ENCODE measurements at regions not wholly inside any gene's neighbourhood (a gene's known extent, or its start where the extent isn't known, plus 50 kb on each side); places are given as distances from the start of the nearest gene placed in this dataset.

DNA sequence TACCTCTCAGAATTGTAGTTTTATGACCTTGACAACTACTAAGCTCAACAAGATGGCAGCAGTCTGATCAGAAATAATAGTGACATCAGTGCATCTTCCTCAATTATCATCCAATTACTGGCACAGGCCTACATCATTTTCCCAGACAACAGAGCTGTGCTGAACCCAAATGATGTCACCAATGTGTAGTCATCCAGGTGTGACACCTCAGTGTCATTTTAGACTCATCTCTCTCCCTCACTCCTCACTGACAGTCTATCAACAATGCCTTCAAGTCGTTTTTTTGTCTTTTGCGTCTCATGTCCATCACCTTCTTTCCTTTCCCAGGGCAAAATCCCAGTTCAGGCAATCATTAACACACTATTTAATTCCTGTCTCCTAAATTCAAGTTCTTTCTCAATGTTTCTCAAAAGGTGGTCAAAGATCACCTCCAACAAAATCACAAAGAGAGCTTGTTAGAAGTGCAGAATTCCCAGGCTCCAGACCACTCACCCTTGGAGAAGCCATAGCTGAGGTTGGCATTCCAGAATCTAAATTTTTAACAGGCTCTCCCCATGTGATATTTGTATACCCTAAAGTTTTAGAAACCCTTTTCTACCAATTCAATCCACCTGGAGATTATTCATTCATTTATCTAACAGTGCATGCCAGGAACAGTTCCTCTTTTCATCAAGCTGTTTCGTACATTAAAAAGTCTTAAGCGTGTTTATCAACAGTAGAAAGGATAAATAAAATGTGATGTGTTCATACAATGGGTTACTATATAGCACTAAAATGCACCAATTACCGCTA lies 125.3 kb upstream of the KLF7 start:
- no peak for DNase-seq

DNA sequence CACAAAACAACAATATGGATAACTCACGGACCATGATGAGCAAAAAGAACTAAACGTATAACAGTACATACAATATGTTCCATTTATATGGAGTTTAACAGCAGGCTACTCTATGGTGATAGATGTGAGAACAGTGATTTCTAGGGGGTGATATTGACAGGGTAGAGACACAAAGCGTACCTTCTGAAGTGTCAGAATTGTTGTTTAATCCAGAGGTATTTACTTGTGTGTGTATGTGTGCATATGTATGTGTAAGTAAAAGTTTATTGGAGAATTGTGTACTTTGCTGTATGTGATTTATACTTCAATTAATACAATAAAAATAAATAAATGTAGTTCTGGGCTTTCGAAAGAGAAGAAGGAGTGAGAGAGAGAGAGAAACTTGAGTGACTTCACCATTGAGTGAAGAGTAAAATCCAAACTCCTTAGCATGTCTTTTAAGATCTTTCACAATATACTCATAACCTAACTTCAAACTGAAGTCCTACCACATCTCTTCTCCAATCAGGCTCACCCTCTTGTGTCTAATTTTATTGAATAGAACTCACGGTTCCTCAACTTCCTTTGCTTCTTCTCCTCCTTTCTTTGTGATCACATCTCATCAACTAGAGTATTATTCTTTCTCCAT lies 126.0 kb upstream of the KLF7 start:
- no peak for DNase-seq

DNA sequence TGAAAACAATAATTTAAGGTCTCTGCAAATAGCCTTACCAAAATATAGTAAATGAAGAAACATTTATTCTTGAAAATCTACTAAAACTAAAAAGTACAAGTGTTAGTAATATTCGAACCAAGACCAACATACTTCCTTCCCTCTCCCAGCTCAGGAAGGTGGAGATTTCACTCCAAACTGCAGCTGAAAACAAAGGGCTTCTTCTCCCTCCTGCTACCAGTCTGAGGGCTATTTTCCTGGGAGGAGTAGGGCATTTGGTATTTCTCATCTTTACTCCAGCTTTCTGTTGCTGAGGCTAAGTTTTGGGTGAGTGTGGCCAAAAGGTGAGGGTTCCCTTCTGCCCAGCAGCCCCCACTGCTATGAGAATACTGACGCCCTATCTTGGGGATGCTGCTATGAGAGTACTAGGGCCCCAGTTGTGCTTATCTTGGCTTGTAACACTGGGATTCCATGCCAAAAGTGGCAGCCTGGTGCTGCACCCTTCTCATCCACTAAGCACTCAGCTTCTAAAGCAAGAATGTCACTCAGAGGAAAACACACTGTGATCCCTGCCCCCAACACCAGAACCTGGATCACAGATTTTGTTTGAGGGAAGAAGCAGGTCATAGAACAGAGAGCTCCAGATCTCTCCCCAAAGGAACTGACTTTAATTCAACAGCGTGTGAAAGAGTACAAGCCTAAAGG lies 130.7 kb upstream of the KLF7 start:
- no peak for DNase-seq

DNA sequence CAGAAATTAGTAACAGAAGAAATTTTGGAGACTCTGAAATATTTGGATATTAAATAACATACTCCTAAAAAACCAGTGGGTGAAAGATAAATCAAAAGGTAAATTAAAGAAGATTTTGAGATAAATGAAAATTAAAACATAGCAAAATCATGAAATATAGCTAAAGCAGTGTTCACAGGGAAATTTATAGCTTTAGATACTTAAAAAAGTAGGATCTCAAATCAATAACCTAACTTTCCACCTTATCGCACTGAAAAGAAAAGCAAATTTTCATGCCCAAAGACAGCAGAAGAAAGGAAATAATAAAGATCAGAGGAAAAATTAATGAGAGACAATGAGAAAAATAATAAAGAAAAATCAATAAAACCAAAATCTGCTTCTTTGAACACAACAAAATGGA lies 135.1 kb upstream of the KLF7 start:
- no peak for DNase-seq

DNA sequence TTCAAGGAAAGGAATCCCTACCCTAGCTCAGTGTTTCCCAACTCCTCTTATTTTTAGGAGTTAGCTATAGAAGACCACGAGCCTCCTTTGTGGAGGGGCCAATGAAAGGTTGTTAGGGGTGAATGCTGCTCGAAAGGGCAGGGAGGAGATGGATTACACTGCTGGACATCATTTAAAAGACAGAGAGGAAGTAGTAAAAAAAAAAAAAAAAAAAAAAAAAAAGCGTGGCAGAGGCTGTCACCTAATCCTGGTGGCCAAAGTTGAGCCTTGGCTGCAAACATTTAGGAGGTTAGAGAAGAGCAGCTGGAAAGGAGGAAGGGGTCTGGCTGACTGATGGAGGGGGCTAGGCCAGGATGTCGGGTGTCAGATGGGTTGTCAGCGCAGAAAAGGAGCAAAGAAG lies 139.0 kb upstream of the KLF7 start:
- no peak for DNase-seq

DNA sequence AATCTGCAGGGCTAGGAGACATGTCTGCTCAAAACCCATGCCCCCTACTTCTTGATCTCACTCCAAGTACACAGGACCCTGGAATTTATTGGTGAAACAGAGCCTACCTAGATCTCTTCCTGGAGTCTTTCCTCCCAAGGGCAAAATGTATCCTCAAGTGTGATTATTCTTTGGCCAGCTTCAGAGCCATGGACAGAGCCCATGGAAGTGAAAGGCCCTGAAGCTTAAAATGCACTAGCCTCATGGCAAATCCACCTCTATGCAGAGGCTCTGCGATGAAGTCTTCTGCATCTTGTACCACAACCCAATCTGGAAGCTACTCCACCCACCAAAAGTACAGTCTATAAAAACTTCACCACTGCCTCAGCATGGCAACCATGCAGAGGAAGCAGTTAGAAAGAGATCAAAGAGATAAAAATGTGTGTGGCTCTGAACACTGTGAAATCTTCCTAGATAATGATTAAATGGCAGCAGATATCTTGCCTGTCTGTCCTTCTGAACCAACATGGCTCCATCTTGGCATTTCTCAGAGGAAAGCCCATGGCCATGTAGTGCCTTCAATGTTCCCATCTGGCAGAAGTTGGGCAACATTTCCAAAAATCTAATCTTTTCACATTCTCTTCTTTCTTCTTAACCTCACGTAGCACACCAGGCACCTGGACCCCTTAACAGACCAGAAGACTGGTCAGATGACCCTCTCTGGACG lies 142.9 kb upstream of the KLF7 start:
- DNase-seq = no peak

DNA sequence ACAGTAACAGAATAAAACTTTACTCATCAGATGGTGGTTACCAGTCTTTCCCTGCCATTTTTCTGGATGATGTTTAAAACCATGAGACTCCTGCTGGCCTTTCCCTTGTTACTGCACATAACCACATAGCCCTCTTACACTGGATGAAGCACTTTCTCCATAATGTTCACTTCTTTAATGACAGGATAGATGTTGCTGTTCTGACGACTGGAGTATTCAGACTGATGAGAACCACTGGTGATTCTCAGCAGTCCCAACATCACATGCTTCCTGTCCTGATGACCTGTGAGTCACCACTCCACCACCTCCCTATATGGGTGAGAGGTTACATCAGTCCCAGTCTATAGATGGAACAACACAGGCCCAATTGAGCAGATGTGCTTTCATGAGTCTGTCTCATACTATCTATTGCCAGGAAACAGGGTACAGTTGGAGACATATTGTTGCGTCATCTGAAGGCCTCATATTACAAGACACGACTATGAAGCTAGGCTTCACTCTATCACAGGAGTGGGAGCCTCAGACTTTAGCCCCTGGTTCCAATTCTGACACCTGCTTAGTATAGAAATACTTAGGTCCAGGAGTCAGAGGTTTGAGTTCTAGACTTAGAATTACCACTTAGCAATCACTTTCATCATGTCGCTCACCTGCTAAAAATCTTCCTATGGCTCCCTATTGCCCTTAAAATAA lies 145.7 kb upstream of the KLF7 start:
- DNase-seq = peak; percentile 88 to 99

DNA sequence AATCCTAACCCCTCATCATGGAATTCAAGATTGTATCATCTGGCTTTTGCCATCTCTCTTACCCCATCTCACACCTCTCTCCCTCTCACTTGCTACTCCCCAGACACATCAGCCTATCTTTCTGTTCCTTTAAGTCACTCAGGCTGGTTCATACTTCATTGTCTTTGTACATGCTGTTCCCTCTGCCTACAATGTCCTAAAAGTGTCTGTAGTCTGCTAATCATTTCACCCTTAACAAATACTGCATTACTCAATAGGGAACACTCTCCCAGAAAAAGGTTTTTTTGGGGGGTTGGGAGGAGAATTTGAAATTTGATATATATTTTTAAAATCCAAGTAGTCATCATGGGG lies 146.2 kb upstream of the KLF7 start:
- peak in 1 of 2 donors; percentile 23 for DNase-seq

DNA sequence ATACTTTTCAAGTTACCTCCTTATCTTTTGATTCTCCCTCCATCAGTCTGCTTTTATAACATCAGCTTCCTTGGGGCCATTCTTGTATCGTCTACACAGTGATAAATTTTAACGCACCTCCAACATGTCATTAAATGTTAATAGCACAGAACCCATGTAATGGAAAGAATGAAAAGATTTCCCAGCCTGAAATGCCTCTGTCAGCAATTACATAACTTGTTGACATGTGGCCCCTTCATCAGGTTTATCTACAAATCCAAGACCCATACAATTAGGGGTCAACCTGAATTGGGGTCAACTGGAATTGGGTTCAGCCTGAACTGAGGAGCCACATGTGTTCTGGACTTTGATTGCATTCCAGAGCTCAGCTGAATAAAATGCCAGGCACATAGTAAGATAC lies 148.2 kb upstream of the KLF7 start:
- DNase-seq = no peak

DNA sequence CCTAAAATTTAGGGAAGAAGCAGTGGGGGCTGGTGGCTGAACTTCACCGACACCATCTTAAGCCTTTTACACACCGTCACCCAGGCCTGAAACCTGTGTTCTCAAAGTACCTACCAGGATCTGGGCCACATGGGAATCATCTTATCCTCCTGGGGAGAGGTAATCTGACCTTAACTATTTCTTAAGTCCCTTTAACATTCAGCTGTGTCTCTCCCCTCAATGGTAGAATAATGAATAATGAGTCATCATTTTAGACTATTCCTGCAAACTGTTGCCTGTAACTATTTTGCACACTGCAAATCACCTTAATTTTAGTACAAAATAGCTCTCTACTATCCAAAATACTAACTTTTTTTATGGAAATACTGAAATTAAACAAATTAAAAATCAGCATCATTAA lies 149.4 kb upstream of the KLF7 start:
- DNase-seq = no peak

DNA sequence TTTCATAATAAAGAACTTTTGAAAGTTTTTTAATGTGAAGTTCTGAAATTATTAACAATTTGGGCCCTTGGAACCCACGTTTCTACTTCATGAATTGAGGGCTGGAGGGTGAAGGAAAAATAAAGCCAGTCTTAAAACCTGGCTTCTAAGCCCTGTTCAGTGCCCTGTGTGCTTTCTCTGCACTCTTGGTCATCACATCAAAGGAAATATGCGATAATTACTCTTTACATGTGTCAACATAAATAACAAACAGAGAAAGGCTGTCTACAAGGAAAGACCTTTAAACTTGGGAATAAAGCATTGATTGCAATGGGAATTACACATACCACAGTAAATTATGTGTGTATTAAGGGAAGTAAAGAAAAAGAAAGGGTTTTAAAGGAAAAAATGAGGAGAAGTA lies 150.7 kb upstream of the KLF7 start:
- no peak for DNase-seq

DNA sequence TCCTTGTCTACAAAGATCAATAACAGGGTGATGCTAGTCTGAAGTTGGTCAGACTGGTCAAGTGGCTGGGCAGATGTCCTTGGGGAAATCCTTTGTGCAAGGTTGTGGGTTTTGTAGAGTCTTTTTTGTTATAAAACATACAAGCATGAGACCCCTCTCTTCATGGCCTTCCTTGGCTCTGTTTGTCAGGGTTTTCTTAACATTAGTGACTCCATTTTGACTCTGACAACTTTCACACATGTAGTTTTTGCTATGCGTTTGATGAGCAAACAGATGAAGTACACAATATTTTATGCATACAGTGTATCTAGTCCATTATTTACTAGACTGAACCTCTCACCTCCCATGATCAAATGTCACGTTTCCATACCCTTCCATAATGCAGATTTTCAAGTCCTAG lies 151.2 kb upstream of the KLF7 start:
- no peak for DNase-seq

DNA sequence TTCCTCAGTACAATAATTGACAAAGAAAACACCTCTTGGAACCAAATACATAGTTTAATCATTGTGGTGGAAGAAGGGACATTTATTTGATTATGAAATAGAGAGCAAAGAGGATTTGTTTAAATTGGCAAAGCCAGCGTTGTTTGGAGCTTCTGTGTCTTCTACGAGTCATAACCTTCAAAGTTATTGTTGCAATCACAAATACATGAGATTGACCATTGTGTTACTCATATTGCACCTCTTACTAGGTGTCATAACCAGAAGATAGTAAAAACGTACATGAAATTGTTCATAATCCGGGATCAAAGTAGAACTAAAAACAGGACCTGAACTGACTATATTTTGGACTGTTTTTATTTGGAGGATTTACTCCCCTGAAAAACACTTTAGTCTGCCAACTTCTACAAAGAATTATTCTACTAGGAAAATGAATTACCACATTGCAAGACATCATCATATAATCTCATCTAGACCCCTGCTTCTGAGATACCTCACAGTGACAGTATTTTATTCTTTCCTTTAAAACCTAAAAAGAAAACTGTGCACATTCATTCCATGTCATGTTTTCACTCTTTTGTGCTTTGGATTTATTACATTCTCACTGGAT lies 151.7 kb upstream of the KLF7 start:
- peak in 1 of 2 donors; percentile 57 for DNase-seq

DNA sequence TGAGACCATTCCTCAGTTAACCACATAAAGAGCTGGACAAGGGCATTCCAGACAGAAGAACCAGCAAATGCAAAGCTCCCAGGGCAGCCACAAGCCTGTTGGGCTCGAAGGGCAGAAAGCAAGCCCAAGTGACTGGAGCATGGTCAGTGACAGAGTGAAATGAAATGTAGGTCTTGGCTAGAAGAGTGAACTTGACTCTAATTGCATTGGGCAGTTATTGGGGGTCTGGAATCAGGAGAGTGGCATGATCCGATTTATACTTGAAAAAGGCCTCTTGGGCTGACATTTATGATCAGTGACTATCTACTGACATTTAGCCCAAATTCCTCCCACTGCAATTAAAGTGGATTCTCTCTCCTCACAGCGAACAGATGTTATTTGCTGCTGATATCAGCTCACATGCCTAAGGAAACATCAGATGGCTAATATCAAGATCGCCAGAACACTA lies 152.5 kb upstream of the KLF7 start:
- no peak for DNase-seq

DNA sequence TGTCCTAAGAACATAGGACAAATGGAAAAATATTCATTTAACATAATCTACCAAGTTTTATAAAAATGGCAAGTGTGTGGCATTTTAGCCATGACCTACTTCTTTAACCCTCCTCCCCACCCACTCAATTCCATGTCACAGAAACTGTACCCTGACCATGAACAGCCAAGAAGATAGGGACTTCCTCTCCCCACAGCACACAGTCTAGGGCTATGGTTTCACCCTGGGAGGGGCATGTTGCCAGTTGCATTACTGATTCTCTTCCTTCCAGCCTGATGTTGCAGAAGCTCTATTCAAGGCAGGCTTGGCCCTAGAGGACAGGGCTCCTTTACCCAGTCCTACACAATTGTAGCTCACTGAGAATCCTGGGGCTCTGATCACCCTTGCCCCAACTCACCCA lies 153.6 kb upstream of the KLF7 start:
- peak; percentile 71 to 85 for DNase-seq

DNA sequence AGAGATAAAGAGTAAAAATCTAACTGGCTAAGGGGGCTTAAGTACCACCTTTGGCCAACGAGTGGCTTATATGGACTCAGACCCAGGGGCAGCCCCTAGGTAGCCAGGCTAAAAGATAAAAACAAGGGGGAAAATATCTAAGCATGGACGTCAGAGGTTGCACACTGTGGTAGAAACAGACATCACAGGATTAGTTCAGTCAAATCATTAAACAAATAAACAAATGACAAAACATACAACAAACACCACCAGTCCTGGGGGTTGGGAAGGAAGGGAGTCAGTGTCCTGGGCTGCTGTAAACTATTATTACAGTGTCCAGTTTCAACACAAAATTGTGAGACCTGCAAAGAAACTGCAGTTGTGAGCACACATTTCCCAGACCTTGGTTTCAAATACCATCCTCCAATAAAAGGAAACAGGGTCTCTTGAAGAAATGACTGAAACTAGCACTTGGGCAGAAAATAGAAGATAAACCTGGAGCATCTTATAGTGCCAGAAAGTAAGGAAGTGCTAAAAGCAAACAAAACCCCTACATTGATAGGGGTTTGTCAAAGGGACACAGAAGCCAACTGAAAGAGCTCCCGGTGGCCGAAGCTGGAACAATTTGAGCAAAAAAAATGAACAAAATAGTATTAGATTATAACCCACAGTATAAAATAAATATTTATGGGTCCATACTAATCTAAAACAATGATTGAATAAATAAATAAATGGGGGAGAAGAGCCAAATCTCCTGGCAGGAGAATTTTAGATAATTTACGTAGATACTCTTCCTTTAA lies 154.8 kb upstream of the KLF7 start:
- no peak for DNase-seq

DNA sequence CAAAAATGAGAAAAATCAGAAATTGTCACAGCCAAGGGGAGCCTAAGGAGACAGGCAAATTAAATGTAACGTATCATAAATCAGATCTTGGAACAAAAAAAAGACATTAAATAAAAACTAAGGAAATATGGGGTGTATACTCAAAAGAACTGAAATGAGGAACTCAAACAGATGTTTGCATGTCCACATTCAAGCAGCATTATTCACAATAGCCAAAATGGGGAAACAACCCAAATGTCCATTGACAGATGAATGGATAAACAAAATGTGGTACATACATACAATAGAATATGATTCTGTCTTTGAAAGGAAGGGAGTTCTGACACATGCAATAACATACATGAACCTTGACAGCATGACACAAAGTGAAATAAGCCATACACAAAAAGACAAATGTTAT lies 155.8 kb upstream of the KLF7 start:
- peak; percentile 62 to 63 for DNase-seq

DNA sequence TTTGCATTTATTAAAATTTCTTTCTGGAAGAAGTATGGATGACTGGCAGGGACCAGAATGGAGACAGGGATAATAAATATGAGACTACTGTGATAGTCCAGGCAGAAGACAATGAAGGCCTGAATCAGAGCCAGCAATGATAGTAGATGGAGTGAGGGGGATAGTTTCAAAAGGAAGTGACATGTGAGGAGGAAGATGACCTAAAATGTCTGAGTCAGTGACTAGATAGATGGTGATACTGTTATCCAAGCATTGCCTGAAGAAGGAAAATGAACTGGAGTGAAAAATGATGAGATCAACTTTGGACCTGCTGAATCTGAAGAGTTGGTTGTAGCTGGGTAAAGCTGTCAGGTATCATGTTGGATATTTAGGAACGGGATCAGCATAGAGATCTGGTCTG lies 158.3 kb upstream of the KLF7 start:
- no peak for DNase-seq

DNA sequence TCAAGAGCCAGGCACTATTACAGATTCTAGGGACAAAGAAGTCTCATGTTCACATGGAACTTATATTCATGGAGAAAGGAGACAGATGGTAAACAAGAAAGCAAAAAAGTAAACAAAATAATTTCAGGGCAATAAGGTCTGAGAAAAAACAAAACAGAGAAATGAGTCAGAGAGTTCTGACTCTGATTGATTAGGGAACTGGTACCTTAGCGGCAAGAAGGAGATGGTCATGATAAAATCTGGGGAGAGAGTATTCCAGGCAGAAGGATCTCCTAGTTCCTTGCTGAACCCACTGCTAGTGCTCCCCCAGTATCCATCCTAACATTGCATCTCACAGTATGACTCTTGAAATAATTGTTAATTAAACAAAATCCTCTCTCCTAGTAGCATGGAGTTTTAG lies 161.8 kb upstream of the KLF7 start:
- no peak for DNase-seq

DNA sequence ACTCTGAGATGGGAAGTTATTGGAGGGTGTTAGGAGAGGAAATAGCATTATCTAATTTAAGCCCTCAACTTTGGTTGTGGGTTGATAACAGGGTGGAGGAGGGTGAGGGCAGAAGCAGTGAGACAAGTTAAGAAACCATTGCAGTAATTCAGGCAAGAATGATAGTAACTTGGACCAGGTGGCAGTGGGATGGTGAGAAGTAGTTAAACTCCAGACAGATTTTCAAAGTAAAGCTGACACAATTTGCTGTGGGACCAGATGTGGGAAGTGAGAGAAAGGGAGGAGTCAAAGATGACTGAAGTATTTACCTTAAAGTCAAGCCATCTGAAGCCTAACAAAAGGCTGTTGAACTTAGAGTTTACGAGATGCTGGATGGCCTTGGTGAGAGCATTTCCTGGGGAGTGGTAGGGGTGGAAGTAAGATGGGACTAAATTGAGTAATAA lies 163.2 kb upstream of the KLF7 start:
- DNase-seq = peak; percentile 15 to 25

DNA sequence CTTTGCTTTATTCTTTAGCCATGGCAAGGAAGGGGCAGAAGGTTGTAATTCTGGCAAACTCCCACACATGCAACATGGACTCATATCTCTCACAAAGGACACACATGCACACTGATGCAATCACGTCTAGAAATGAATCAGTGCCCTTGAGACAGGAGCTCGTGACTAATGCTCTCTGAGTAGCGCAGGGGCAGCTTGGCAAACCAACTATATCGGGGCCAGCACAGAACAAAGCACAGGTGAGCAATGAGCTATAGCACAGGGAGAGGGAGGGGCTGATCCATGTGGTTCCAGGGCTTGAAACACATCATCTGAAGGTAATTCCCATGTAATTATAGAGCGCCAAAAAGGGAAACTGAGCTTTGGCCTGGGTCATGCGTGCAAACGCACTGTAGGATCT lies 165.2 kb upstream of the KLF7 start:
- DNase-seq = peak; percentile 86 to 98

DNA sequence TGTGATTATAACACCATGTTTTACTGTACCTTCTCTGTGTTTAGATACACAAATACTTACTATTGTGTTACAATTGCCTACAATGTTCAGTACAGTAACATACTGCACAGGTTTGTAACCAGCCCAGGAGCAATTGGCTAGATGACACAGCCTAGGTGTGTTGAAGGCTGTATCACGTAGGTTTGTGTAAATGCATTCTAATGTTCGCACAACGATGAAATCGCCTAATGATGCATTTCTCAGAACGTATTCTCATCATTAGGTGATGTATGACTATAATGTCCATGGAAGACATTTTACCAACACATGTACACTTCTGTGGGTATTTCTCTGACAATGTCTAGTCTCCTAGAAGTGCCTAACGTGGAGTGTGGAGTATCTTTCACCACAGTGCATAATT lies 165.9 kb upstream of the KLF7 start:
- DNase-seq = no peak
